HG03108 (cell line): ENCODE measurements at regions not wholly inside any gene's neighbourhood (a gene's known extent, or its start where the extent isn't known, plus 50 kb on each side); places are given as distances from the start of the nearest gene placed in this dataset.
"Not testable (repeated sequence)": the region's sequence is repeated elsewhere in the genome, so short reads cannot be mapped to it uniquely, and the experiment has no call there.

Experiments used
- ATAC-seq: cut with Tn5 transposase; IDR thresholded peaks from one replicate; pipeline ENCODE4 v1.9.1; 2021; ENCODE audit warnings: moderate library complexity; ENCODE audit not compliant: unreplicated experiment

DNA sequence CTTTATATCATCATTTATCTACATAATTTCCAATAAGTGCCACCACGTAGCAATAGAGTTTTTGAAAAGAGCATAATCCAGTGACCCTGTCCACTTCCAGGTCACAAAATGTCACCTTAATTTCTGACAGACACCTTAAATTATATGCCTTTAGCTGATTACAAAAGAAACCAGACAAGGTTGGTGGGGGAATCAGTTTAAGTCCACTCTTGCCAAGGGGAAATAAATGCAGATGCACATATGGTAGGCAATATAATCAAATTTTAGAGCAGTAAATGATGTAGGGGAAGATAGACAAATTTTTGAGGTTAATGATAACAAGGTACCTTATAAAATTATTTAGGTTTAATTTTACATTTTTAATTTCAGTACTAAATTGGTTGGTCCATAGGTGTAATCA, 253.5 kb downstream of the ZIC1 start:
- ATAC-seq = no peak

DNA sequence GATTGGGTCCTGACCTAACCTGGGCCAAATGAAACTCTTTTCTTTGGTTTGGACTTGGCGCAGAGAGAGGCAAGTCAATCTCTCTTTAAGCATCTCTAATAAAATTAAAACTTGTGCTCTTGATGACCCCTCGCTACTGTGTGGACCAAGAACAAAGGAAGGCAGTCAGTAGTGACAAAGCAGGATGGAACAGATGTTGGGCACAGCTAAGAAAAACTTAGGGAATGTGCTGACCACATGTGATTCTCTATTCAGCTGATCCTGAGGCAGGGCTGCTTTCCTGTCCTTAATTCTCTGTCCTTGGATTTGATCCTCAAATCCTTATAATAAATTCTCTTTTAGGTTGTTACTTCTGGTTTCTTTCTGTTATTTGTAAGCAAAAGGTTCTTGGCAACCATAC, 259.9 kb downstream of the ZIC1 start:
- no peak for ATAC-seq

DNA sequence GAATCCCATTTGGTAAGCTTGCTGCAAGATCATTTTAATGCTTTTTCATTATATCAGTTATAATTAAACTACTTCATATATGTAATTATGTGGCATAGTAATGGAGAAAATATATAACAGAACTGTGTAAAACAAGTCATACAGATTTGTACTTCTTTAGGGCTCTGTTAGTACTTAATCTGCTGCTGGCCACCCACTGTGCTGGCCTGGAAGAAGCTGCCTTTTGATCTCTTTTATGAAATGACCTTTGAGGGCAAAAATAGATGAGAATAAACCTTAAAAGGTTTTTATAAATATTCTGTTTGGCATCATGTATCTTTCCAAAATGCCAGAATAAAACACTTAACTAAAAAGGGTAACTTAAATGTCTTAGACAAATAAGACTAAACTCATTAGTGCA, 262.9 kb downstream of the ZIC1 start:
- ATAC-seq = no peak

DNA sequence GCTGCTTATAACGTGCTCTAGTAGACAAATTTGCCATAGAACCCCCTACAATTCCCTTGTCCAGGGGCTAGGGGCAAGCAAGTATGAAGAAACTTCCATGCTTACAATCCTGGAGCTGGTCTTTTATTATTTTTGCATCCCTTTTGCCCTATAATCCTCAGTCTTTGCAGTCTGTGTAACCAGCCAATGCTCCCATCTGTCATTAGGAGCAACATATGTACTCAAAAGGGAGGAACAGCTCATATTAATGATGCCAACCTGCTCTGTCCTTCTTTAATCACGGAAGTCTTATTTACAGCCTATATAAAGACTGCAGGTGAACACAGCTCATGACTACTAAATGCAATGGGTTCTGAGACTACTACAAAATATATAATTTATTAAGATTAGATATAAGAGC, 263.3 kb downstream of the ZIC1 start:
- ATAC-seq = no peak

DNA sequence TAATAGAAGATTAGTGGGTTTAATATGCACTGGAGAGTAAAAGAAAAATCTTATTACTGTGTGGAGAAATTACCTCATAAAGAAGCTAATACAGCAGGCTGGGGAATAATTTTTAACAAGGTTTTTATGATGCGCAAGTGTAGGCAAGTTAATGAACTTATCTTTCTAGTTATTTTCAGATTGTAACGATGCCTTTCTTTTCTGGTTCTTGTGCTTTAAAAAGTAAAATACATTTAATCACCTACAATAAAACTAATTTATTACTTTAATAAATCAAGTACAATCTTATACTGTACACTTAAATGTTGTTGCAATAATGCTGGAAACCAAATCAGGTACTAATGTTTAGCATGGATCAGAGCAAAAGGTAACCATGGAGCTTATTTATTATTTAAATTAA, 266.6 kb downstream of the ZIC1 start:
- ATAC-seq = no peak

DNA sequence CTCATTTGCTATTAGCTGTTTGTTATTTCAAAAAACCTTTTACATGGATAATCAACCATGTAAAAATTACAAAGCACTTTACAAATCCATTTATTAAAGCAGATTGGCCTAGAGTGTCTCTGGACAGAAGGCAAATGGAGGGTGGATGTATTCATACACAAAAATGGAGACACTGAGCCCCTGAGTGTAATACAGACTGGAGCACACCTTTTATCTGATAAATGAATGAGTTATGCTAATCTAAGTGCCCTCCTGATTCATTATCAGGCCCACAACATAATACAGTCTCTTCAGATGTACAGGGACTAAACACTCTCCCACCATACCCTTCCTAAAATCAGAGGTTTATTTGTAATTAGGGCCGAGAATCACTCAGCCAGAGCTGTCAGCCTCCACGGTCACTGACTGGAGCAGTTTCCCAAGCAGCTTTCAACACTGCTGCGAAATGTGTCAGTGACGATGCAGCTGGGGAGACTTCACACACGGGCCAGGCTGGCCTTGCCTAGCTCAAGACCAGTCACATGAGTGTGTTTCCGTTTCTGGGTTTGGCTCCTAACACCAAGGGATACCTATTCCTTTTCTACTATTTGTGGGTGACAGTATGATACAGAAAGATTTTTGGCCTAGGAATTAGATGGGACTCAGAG, 271.8 kb downstream of the ZIC1 start:
- ATAC-seq = no peak

DNA sequence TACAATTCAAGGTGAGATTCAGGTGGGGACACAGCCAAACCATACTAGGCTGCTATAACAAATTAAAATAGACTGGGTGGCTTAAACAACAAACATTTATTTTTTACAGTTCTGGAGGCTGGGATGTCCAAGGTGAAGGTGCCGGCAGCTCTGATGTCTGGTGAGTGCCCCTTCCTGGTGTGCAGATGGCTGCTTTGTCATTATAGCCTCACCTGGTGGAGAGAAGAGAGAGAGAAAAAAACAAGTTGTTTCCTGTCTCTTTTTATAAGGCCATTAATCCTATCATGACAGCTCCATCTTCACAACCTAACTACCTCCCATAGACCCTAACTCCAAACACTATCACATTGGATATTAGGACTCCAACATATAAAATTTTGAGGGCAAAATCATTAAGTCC, 279.7 kb downstream of the ZIC1 start:
- no peak for ATAC-seq

DNA sequence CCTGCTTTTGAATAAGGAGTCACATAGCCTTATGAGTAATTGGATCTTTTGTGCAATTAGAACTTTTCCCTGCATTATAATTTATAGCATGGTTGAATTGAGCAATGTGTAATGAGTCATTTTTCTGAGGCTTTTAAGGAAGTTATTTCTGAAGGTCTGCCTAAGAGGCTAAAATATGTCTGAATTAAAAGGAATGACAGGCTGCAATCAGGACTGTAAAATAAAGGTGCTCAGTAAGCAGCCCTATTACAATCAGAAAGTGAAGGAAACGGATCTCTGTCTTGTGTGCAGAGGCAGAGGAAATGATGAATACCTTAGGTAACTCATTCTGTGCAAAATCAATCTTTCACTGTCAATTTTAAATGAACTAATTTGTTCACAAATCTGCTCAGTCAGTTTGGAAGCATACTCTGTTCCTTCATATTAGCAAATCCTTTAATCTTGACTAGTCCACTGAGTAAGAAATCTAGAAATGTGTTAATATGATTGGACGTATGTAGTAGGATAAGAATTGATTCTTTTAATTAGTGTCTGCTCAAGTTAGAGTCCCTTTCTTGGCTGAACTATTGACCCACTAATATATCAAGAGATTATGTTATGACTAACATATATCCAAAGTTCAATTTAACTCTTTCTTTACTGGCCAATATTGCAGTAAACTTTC, 290.1 kb downstream of the ZIC1 start:
- no peak for ATAC-seq

DNA sequence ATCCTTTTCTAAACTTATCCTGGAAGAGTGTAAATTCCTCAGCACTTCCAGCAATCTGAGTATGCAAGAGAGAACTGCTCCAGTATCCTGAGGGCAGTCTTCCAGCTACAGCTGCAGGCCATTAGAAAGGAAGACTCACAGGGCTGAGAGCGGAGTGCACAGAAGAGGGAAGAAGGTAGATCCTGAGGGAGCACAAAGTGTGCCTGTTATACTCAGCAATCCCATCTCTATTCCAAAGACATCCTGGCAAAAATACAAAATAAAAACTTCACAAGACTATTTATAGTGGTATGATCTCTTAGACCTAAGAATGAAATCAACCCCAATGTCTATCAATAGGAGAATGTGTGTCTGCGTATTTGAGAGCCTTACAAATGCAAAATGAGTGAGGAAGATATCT, 292.0 kb downstream of the ZIC1 start:
- ATAC-seq = no peak

DNA sequence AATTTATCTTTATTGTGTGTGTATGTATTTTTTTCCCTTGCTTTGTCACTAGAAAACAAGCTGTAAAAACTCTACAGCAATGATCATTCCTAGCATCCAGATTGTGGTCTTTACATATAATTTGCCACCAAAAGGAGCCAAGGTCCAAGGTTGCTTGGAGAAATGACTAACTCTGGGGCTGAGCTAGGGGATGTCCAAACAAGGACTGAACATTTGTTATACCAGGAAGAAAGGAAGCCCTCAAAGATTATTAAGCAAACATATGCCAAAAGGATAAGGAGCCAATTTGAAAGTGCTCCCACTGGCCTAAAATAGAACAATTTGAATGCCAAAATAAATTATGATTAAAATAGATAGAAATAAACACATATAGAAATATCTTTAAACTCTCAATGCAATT, 293.3 kb downstream of the ZIC1 start:
- ATAC-seq = no peak

DNA sequence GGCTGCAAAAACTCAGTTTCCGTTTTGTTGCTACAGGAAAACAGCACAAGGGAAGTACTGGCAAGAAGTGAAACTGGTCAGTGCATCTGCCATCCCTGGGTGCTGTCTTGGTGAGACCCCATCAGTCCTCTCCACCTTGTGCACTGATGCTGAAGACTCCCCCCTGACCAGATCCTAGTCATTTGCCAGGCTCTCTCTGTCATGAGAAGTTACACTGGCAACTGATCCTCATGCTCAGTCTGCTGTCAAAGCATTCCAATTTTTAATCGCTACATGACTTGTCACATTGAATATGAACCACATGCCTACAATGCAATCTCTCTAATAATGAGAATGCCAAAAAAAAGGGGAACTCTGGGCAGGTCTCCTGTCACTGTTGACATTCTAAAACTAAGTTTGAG, 296.5 kb downstream of the ZIC1 start:
- ATAC-seq = no peak

DNA sequence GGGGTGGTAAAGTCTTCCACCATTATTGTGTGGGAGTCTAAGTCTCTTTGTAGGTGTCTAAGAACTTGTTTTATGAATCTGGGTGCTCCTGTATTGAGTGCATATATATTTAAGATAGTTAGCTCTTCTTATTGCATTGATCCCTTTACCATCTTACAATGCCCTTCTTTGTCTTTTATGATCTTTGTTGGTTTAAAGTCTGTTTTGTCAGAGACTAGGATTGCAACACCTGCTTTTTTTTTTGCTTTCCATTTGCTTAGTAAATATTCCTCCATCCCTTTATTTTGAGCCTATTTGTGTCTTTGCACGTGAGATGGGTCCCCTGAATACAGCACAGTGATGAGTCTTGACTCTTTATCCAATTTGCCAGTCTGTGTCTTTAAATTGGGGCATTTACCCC, 301.6 kb downstream of the ZIC1 start:
- ATAC-seq = not testable (repeated sequence)

DNA sequence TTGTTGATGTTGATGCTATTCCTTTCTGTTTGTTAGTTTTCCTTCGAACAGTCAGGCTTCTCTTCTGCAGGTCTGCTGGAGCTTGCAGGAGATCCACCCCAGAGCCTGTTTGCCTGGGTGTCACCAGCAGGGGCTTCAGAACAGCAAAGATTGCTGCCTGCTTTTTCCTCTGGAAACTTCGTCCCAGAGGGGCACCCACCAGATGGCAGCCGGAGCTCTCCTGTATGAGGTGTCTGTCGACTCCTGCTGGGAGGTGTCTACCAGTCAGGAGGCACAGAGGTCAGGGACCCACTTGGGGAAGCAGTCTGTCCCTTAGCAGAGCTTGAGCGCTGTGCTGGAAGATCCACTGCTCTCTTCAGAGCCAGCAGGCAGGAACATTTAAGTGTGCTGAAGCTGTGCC, 303.2 kb downstream of the ZIC1 start:
- ATAC-seq = no peak

DNA sequence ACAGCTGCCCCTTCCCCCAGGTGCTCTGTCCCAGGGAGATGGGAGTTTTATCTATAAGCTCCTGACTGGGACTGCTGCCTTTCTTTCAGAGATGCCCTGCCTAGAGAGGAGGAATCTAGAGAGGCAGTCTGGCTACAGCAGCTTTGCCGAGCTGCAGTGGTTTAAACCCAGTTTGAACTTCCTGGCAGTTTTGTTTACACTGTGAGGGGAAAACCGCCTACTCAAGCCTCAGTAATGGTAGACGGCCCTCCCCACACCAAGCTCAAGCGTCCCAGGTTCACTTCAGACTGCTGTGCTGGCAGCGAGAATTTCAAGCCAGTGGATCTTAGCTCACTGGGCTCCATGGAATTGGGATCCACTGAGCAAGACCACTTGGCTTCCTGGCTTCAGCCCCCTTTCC, 303.6 kb downstream of the ZIC1 start:
- not testable (repeated sequence) for ATAC-seq

DNA sequence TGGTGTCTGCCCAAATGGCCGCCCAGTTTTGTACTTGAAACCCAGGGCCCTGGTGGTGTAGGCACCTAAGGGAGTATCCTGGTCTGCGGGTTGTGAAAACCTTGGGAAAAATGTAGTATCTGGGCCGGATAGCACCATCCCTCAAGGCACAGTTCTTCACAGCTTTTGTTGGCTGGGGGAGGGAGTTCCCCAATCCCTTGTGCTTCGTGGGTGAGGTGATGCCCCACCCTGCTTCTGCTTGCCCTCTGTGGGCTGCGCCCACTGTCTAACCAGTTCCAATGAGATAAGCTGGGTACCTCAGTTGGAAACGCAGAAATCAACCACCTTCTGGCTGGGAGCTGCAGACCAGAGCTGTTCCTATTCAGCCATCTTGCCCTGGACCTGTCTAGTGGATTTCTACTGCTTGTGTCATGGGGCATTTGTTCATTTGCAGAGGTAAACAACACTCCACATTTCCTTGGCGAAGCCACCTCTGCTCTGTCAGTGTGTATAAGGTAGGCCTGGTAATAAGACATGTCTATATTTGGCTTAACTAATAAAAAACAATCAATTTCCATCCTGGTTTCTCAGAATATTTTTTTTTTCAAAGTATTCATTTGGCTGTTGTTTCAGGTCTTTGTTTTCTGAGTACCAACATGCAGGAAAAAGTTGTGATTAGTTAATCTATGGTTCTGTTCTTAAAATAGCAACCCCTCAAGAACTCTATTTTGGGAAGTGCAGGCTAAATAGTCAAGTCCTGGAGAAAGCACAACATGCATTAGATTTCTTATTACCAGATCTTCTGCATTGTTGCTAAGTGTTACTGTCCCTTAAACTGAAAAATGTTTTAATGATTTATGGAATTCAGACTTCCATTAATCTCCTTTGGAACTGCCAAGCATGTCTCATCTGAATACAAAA, 304.3 kb downstream of the ZIC1 start:
- no peak for ATAC-seq

DNA sequence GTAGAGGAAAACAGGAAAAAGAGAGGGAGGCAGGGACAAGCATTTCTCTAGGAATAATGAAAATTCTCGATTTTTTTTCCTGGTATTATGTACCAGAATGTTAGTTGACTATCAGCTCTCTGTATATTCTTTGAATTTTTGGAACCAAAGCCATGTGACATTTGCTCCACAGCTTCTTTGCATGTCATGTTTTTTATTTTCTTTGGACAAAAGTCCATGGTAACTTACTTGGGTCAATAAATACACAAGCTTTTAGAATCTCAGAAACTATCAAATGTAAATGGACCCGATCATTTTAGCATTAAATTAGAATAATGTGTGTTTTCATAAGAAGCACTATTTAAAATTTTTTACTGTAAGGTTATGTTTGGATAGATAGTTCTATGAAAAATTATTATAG, 320.5 kb downstream of the ZIC1 start:
- ATAC-seq = no peak

DNA sequence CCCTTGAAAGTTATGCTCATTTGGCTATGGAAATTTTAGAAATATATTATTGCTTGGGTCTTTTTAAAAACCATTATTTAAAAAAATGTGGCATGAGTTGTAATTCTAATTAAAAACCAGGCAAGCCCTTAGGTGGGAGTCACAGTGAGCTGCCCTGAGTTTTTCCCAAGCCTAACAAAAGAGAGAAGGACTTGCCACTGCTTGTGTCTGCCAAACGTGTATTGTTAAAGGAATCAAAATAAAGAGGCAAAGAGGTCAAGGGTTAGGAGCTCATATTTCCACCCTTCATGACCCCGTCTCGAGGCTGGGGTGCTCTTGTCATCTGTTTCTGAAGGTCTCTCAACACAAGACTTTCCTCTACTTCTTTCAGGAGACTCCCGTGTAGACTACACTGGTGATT, 321.1 kb downstream of the ZIC1 start:
- no peak for ATAC-seq

DNA sequence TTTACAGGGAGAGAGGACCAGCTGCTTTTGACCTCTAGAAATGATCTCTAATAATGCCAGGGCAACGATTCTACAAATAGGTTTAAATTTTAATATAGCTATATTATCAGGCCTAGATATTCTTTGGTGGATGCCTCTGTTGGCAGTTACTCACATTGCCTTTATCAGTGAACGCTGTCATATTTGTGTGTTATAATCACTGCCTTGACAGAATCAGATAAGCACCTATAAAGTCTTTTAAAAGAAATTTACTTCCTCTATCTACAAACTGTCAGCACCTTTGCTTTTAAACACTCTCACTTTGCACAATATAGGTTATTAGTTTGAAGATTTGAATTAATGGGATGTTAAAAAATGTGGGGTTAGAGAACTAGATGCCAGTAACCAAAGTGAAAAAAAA, 324.1 kb downstream of the ZIC1 start:
- no peak for ATAC-seq

DNA sequence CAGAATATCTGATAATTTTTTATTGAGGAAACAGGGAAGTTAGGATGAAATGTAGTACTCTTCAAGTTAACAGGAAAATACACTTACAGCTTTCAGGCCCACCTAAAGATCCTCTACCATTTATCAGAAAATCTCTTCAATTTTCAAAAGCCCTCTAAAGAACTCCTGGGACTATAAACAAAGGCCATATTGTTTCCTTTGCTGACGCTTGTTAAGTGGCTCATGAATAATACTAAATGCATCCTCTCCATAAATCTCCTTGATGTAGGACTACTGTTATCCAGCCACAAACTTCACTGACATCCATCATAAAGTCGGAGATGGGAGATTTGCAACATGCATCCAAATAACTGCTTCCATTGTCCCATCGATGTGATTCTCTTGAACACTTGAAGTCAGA, 326.5 kb downstream of the ZIC1 start:
- no peak for ATAC-seq

DNA sequence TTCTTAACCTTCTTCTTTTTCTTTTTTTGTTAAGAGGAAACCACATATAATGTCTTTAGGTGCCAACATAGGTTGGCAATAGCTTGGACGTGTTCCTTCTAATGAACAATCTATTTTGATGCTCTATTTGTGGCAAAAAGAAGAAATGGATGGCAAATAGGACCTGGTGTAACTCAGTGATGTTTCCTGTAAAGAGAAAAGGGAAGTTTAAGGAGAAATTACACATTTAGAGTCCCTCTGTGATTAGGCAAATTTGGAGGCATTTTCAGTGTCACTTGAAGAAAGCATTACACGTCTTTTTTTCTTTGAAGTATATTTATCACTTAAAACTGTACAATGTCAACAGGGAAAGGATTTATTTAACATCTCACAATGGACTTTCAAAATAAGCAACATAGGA, 327.1 kb downstream of the ZIC1 start:
- ATAC-seq = no peak

DNA sequence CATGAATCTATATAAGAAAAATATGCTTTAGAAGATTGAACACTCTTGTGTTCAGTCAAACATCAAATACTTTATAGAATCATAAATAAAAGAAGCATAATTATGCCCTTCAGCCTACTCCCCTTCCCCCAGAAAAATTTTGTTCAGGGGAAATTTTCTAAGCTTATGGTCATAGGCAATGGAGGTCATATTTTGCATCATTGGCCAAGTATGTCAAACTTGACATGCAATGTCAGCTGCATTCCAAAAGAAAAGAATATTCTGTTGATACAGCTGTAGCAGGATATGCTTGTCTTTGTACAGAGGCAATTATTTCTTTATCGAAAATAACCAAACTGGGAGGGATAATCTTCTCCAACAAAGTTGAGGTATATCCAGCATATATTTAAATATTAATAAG, 328.2 kb downstream of the ZIC1 start:
- no peak for ATAC-seq

DNA sequence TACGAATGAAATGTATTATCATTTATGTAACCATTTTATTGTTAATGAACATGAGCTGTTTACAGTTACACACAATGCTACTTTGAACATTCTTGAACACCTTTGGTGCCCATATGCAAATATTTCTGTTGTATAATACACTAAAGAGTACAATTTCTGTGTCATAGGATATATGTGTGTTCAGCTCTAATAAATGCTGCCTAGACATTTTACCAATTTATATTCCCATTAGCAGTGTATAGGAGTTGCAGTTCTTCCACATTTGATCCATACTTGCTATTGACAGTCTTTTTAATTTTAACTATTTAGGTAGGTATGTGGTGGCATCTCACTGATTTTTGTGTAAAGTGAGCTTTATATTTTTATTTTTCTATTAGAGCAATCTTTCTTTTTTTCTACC, 331.8 kb downstream of the ZIC1 start:
- ATAC-seq = no peak
